ENCODE measurements at regions not wholly inside any gene's neighbourhood (a gene's known extent, or its start where the extent isn't known, plus 50 kb on each side); places are given as distances from the start of the nearest gene placed in this dataset.

- no peaks in the 10 kb centered on the region for H3K4me1 ChIP-seq (ENCODE audit: control insufficient read depth in 1 of 2, insufficient read depth in 2 of 2, low read length in 2 of 2)
- DNase-seq (ENCODE audit: low read depth, low spot score) (no peak), ATAC-seq (no peak)
- H4K20me1 ChIP-seq (ENCODE audit: insufficient read depth) = no peaks in the 10 kb centered on the region
- no TSS peak for BruUV-seq (replicated peaks)
- intact Hi-C loops (cut with micrococcal nuclease) = loop anchor here (10.0 kb wide), 1 partner anchor 1452 kb away; no protein-coding TSS in a partner anchor
- ChIA-PET CTCF (no interaction called here), RAD21 (ENCODE audit: low non-redundant PET in 1 of 2, low total read pairs in 2 of 2, uncharacterized antibody in 2 of 2, unreplicated experiment in 2 of 2) (no interaction called here), POLR2A (no interaction called here)
- H3K9me2 ChIP-seq (ENCODE audit: insufficient read depth) = no peaks in the 10 kb centered on the region
- H3K9ac ChIP-seq (ENCODE audit: low read length) = no peak overlapping the region
- H3K4me3 ChIP-seq (replicated peaks in 1 of 2; ENCODE audit: low read depth in 1 of 2, low read length in 2 of 2) = no peak overlapping the region
- TF ChIP-seq EZH2phosphoT487 (IDR thresholded peaks at IDR 0.05; ENCODE audit: borderline replicate concordance) = no peak
- TF ChIP-seq CTCF (IDR thresholded peaks at IDR 0.05 in 2 of 3, conservative IDR thresholded peaks at IDR 0.05 in 1 of 3; ENCODE audit: borderline replicate concordance in 1 of 3, insufficient read depth in 1 of 3, low read depth in 2 of 3, low read length in 2 of 3) = no peak
- no peak for TF ChIP-seq CBX3 (IDR thresholded peaks at IDR 0.05; ENCODE audit: low read depth)
- no peak for TF ChIP-seq EGR1 (IDR thresholded peaks at IDR 0.05; ENCODE audit: low read depth)
- no peak for TF ChIP-seq ZFX (IDR thresholded peaks at IDR 0.05)
- no peak for TF ChIP-seq ZBTB33 (IDR thresholded peaks at IDR 0.05; ENCODE audit: extremely low read depth, insufficient replicate concordance, low read length)
- TF ChIP-seq CEBPB (IDR thresholded peaks at IDR 0.05; ENCODE audit: low read depth) = no peak
- no peak for TF ChIP-seq FOSL1 (IDR thresholded peaks at IDR 0.05; ENCODE audit: low read depth)
- TF ChIP-seq POLR2AphosphoS5 (IDR thresholded peaks at IDR 0.05; ENCODE audit: low read depth, low read length) = no peak
- no peak for TF ChIP-seq ELF1 (IDR thresholded peaks at IDR 0.05; ENCODE audit: borderline replicate concordance, low read depth)
- TF ChIP-seq REST (IDR thresholded peaks at IDR 0.05; ENCODE audit: low read depth) = no peak
- no peak for TF ChIP-seq YY1 (IDR thresholded peaks at IDR 0.05; ENCODE audit: extremely low read depth, insufficient replicate concordance, low read depth, low read length)
- no peak for TF ChIP-seq RAD21 (IDR thresholded peaks at IDR 0.05; ENCODE audit: low read depth)
- TF ChIP-seq POLR2A (IDR thresholded peaks at IDR 0.05; ENCODE audit: borderline replicate concordance, extremely low read depth, insufficient read depth, insufficient read length) = no peak
- no peak for TF ChIP-seq ATF3 (IDR thresholded peaks at IDR 0.05)
- H2AFZ ChIP-seq (ENCODE audit: low read depth, low read length, poor library complexity, severe bottlenecking) = no peak overlapping the region
- no peaks in the 10 kb centered on the region for H3K9me3 ChIP-seq (ENCODE audit: control insufficient read depth in 1 of 2, insufficient read depth in 1 of 2, low read depth in 1 of 2, low read length in 2 of 2)
- no peaks in the 10 kb centered on the region for H3K27me3 ChIP-seq (ENCODE audit: insufficient read depth, low read length)
- H3K79me2 ChIP-seq (ENCODE audit: insufficient read depth, low read length) = no peaks in the 10 kb centered on the region
- no peaks in the 10 kb centered on the region for H3K36me3 ChIP-seq (ENCODE audit: control insufficient read depth in 1 of 2, insufficient read depth in 2 of 2, low read length in 2 of 2)
- no peak overlapping the region for H3K27ac ChIP-seq (ENCODE audit: low read depth, low read length)
- H3K4me2 ChIP-seq (ENCODE audit: low read length) = no peak overlapping the region
Measured at GRCh38 chr2:149782572-149782971, 195.0 kb upstream of the MMADHC start.
